A549 (cell line): ENCODE measurements at regions not wholly inside any gene's neighbourhood (a gene's known extent, or its start where the extent isn't known, plus 50 kb on each side); places are given as distances from the start of the nearest gene placed in this dataset.

ENCODE experiments used
- ATAC-seq, 2 experiments: fragments of 200-7000 bp in 1 of 2; fragments of >200 bp in 1 of 2; cut with Nextera tagmentation in 1 of 2; cut with Tn5 transposase in 1 of 2; 3 replicates each; pipeline versions ENCODE4 v1.8.0 to v1.9.1; 2018 to 2020; ENCODE audit warnings: mild to moderate bottlenecking in 1 of 2, moderate library complexity in 1 of 2
- CTCF ChIA-PET: fragments of 300-600 bp; sonication (Branson Sonifier 250); formaldehyde crosslinking; extraction: SDS; loops from one replicate; lab custom pipeline; 2021; ENCODE audit warnings: antibody characterized with exemption, inconsistent platforms; lab: Yijun Ruan, JAX
- POLR2A ChIA-PET: fragments of 350-600 bp; formaldehyde crosslinking; extraction: SDS; loops from one replicate; lab custom pipeline; 2021; ENCODE audit warnings: antibody characterized with exemption, inconsistent platforms; lab: Yijun Ruan, JAX
- DNase-seq, 2 experiments: peaks; one replicate each; pipeline versions ENCODE4 v3.0.0 to v3.0.0-alpha.2; 2011 to 2016; ENCODE audit warnings: low read depth in 1 of 2, low spot score in 1 of 2
- FAIRE-seq: peaks from 2 replicates; lab custom pipeline; 2011; peaks lifted over from hg19 to GRCh38; lab: Jason Lieb, UNC
- H3K27ac ChIP-seq, 2 experiments: fragments of >200 bp; sonication (Bioruptor Twin); formaldehyde crosslinking; 3 replicates each; pipeline ENCODE4 v1.5.1; 2016 to 2017
- H3K4me1 ChIP-seq: fragments of >200 bp; sonication (Bioruptor Twin); formaldehyde crosslinking; 3 replicates; pipeline ENCODE4 v1.6.1; 2016
- H3K4me2 ChIP-seq: fragments of >200 bp; sonication (Bioruptor Twin); formaldehyde crosslinking; 3 replicates; pipeline ENCODE4 v1.6.1; 2016
- H3K4me3 ChIP-seq: fragments of >200 bp; sonication (Bioruptor Twin); formaldehyde crosslinking; 3 replicates; pipeline ENCODE4 v1.5.1; 2016
- H3K9me3 ChIP-seq: fragments of >200 bp; sonication (Bioruptor Twin); formaldehyde crosslinking; 3 replicates; pipeline ENCODE4 v1.6.1; 2016
- BCL3 ChIP-seq: fragments of >200 bp; sonication (Bioruptor Twin); formaldehyde crosslinking; IDR thresholded peaks from 3 replicates; pipeline ENCODE4 v1.6.1; 2016
- CBX8 ChIP-seq: fragments of 200-600 bp; sonication (generic); IDR thresholded peaks from 2 replicates; pipeline ENCODE4 v1.6.1; 2016
- CEBPB ChIP-seq, 2 experiments: fragments of >200 bp in 1 of 2; sonication (Bioruptor Twin) in 1 of 2; formaldehyde crosslinking in 1 of 2; IDR thresholded peaks; 2 replicates each; pipeline ENCODE4 v1.6.1; 2012 to 2016
- EHMT2 ChIP-seq: fragments of 200-600 bp; sonication (generic); IDR thresholded peaks from 2 replicates; pipeline ENCODE4 v1.6.1; 2016; ENCODE audit warnings: antibody characterized with exemption, low read depth, mild to moderate bottlenecking, moderate library complexity
- ELK1 ChIP-seq: fragments of 150-350 bp; IDR thresholded peaks from 2 replicates; pipeline ENCODE4 v1.6.1; 2014; ENCODE audit warnings: low read depth, mild to moderate bottlenecking, low read length
- EP300 ChIP-seq, 2 experiments: fragments of >200 bp; sonication (Bioruptor Twin); formaldehyde crosslinking; IDR thresholded peaks; 2 replicates in 1 of 2; 3 replicates in 1 of 2; pipeline ENCODE4 v1.6.1; 2016 to 2017
- FOSB ChIP-seq: fragments of 250-450 bp; sonication (Bioruptor Pico); IDR thresholded peaks from 2 replicates; pipeline ENCODE4 v1.5.0; 2020; ENCODE audit warnings: mild to moderate bottlenecking, moderate library complexity
- FOXS1 ChIP-seq: fragments of 250-450 bp; sonication (Bioruptor Pico); IDR thresholded peaks from 2 replicates; pipeline ENCODE4 v1.5.0; 2020; ENCODE audit warnings: mild to moderate bottlenecking, moderate library complexity
- HMGXB4 ChIP-seq: fragments of 250-450 bp; sonication (Bioruptor Pico); IDR thresholded peaks from 2 replicates; pipeline ENCODE4 v1.5.0; 2021; ENCODE audit warnings: mild to moderate bottlenecking, moderate library complexity, borderline replicate concordance
- HOXB13 ChIP-seq: fragments of 250-450 bp; sonication (Bioruptor Pico); IDR thresholded peaks from 2 replicates; pipeline ENCODE4 v1.5.0; 2020; ENCODE audit warnings: low read depth, mild to moderate bottlenecking, moderate library complexity
- JUNB ChIP-seq: fragments of >200 bp; sonication (Bioruptor Twin); formaldehyde crosslinking; IDR thresholded peaks from 2 replicates; pipeline ENCODE4 v1.6.1; 2016
- KDM1A ChIP-seq: fragments of 200-600 bp; sonication (generic); IDR thresholded peaks from 2 replicates; pipeline ENCODE4 v1.6.1; 2016; ENCODE audit warnings: low read depth, mild to moderate bottlenecking
- NFE2L2 ChIP-seq: fragments of 150-350 bp; conservative IDR thresholded peaks from 2 replicates; pipeline ENCODE4 v1.6.1; 2014; ENCODE audit warnings: low read length
- NPAS2 ChIP-seq: fragments of 250-450 bp; sonication (Bioruptor Pico); IDR thresholded peaks from 2 replicates; pipeline ENCODE4 v1.8.0; 2022; ENCODE audit warnings: mild to moderate bottlenecking, moderate library complexity, borderline replicate concordance
- POLR2A ChIP-seq: IDR thresholded peaks from 2 replicates; pipeline ENCODE4 v1.6.1; 2012; ENCODE audit warnings: mild to moderate bottlenecking, low read length
- RAD21 ChIP-seq, 2 experiments: fragments of >200 bp in 1 of 2; sonication (Bioruptor Twin) in 1 of 2; formaldehyde crosslinking in 1 of 2; IDR thresholded peaks in 1 of 2; conservative IDR thresholded peaks in 1 of 2; 2 replicates in 1 of 2; 3 replicates in 1 of 2; pipeline ENCODE4 v1.6.1; 2012 to 2018; ENCODE audit warnings: inconsistent platforms in 1 of 2
- RCOR1 ChIP-seq: fragments of 150-350 bp; IDR thresholded peaks from 2 replicates; pipeline ENCODE4 v1.6.1; 2014; ENCODE audit warnings: antibody characterized with exemption, low read length, low read depth
- RFX5 ChIP-seq: fragments of 450-650 bp; IDR thresholded peaks from 2 replicates; pipeline ENCODE4 v1.7.1; 2014; ENCODE audit warnings: antibody characterized with exemption, mild to moderate bottlenecking, moderate library complexity
- SREBF2 ChIP-seq: fragments of 450-650 bp; IDR thresholded peaks from 2 replicates; pipeline ENCODE4 v1.6.1; 2014; ENCODE audit warnings: mild to moderate bottlenecking, moderate library complexity
- TP53 ChIP-seq: fragments of 250-450 bp; sonication (Bioruptor Pico); IDR thresholded peaks from 2 replicates; pipeline ENCODE4 v1.5.0; 2021; ENCODE audit warnings: mild to moderate bottlenecking, moderate library complexity
- ZC3H11A ChIP-seq: fragments of 450-650 bp; IDR thresholded peaks from 2 replicates; pipeline ENCODE4 v1.6.1; 2014; ENCODE audit warnings: antibody characterized with exemption, mild to moderate bottlenecking
- ZFP36 ChIP-seq: fragments of 450-650 bp; IDR thresholded peaks from 2 replicates; pipeline ENCODE4 v1.6.1; 2014; ENCODE audit warnings: borderline replicate concordance; ENCODE audit not compliant: partially characterized antibody
- WGBS: methylation state at CpG from one replicate; pipeline ENCODE4 v1.1.6; 2017; ENCODE audit errors: missing lambda C conversion rate; 5-methylcytosine and 5-hydroxymethylcytosine counted together
- TF ChIP-seq, protein P1 (sequence below): fragments of >200 bp; sonication (Bioruptor Twin); formaldehyde crosslinking; IDR thresholded peaks from 3 replicates; pipeline ENCODE4 v1.5.1; 2016
- TF ChIP-seq, protein P2 (sequence below): IDR thresholded peaks from 2 replicates; pipeline ENCODE4 v1.6.1; 2012

DNA sequence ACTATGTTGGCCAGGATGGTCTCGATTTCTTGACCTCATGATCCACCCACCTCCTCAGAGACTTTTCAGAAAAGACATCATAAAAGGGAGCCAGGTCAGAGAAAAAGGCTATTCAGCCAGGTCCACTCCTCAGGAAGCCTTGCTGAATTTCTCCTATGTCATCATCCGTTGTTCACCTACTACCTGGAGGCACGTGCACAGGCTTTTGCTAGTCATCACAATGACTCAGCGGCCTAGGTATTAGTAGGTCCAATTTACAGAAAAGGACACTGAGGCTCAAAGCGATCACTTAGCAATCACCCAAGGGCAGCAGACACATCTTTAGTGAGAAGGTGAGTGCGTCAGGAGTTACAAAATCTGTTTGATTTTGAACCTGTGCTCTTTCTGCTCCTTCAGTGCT, 72.3 kb upstream of the RAD23B start:
- ChIA-PET CTCF (no interaction called here), POLR2A (no interaction called here)
- peaks cover 24% of the 10 kb centered on the region for H3K4me1 ChIP-seq
- peak; percentile 41 for TF ChIP-seq NFE2L2
- no peak for TF ChIP-seq HOXB13 (CRISPR knock-in tag)
- FAIRE-seq (no peak), ATAC-seq (no peak), DNase-seq (no peak)
- no peak overlapping the region for H3K4me2 ChIP-seq
- no peak overlapping the region for H3K4me3 ChIP-seq
- no peaks in the 10 kb centered on the region for H3K9me3 ChIP-seq
- 81% methylated on average over 6 of the region's 6 CpGs for WGBS
- H3K27ac ChIP-seq = peak overlapping the region in 1 of 2 experiments; percentile 53; a peak in 2 of 6 replicates

DNA sequence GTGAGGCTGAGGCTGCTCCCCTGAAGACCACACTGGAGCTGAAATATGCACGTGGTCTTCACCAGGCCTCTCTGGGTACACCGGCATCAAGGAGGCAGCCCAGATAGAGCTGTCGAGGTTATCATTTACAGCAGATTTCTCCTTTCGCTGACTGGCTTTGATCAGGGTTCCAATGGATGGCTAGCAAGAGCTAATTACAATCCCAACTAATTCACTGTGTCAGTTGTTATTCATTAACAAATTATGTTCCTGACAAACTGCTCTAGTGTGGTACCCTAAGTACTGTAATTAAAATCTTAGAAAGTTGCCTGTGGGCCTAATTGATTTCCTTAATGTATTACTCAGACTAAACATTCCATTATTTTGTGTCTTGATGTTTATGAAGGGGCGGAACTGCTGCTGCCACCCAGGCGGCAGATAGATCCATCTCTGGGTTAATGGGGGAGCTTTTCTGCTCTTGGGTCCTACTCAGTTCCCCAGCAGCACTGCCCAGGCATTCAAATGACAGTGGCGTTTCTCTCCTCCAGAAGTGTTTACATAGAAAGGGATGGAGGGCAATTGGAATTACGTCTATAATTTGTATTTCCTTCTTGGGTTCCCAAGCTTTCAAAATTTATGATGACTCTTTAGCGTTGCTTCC, 71.7 kb upstream of the RAD23B start:
- TF ChIP-seq ZC3H11A (no peak), CBX8 (no peak)
- ATAC-seq (no peak), DNase-seq (no peak), FAIRE-seq (no peak)
- Histone ChIP-seq H3K4me2 (no peak overlapping the region), H3K4me3 (no peak overlapping the region), H3K27ac (peak overlapping the region in 1 of 2 experiments; percentile 53; a peak in 2 of 6 replicates), H3K9me3 (no peaks in the 10 kb centered on the region), H3K4me1 (peaks cover 24% of the 10 kb centered on the region)
- ChIA-PET POLR2A (no interaction called here), CTCF (no interaction called here)
- WGBS = 88% methylated on average over 8 of the region's 9 CpGs

DNA sequence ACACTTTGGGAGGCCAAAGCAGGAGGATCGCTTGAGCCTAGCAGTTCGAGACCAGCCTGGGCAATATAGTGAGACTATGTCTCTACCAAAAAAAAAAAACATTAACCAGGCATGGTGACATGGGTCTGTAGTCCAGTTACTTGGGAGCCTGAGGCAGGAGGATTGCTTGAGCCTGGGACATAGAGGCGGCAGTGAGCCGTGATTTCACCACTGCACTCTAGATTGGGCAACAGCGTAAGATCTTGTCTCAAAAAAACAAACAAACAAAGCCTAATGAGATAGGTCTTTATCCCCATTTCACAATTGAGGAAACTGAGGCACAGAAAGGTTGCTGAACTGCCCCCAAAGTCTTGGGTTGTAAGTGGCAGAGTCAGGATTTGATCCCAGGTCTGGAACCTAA, 70.5 kb upstream of the RAD23B start:
- peaks cover 24% of the 10 kb centered on the region for H3K4me1 ChIP-seq
- no peak for FAIRE-seq
- no peaks in the 10 kb centered on the region for H3K9me3 ChIP-seq
- H3K27ac ChIP-seq = peak overlapping the region; percentile 43 to 82
- DNase-seq = no peak
- no peak for ATAC-seq
- H3K4me3 ChIP-seq = no peak overlapping the region
- no peak for TF ChIP-seq KDM1A
- TF ChIP-seq FOXS1 = no peak
- TF ChIP-seq JUNB = no peak
- TF ChIP-seq RAD21 (conservative IDR thresholded peaks at IDR 0.05 in 1 of 2, IDR thresholded peaks at IDR 0.05 in 1 of 2) = no peak
- TF ChIP-seq RCOR1 = no peak
- TF ChIP-seq CEBPB (IDR thresholded peaks at IDR 0.05) = no peak
- TF ChIP-seq, protein P1, sequence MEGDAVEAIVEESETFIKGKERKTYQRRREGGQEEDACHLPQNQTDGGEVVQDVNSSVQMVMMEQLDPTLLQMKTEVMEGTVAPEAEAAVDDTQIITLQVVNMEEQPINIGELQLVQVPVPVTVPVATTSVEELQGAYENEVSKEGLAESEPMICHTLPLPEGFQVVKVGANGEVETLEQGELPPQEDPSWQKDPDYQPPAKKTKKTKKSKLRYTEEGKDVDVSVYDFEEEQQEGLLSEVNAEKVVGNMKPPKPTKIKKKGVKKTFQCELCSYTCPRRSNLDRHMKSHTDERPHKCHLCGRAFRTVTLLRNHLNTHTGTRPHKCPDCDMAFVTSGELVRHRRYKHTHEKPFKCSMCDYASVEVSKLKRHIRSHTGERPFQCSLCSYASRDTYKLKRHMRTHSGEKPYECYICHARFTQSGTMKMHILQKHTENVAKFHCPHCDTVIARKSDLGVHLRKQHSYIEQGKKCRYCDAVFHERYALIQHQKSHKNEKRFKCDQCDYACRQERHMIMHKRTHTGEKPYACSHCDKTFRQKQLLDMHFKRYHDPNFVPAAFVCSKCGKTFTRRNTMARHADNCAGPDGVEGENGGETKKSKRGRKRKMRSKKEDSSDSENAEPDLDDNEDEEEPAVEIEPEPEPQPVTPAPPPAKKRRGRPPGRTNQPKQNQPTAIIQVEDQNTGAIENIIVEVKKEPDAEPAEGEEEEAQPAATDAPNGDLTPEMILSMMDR = no peak
- TF ChIP-seq TP53 (CRISPR knock-in tag) = no peak
- TF ChIP-seq BCL3 = no peak
- no peak for TF ChIP-seq NPAS2 (CRISPR knock-in tag)
- TF ChIP-seq SREBF2 = no peak
- no peak for TF ChIP-seq ZFP36
- no peak for TF ChIP-seq EHMT2
- TF ChIP-seq POLR2A = no peak
- no peak for TF ChIP-seq ELK1
- TF ChIP-seq RFX5 = no peak
- no peak for TF ChIP-seq EP300 (IDR thresholded peaks at IDR 0.05)
- TF ChIP-seq FOSB (CRISPR knock-in tag) = no peak
- TF ChIP-seq HMGXB4 (CRISPR knock-in tag) = no peak
- TF ChIP-seq, protein P2, sequence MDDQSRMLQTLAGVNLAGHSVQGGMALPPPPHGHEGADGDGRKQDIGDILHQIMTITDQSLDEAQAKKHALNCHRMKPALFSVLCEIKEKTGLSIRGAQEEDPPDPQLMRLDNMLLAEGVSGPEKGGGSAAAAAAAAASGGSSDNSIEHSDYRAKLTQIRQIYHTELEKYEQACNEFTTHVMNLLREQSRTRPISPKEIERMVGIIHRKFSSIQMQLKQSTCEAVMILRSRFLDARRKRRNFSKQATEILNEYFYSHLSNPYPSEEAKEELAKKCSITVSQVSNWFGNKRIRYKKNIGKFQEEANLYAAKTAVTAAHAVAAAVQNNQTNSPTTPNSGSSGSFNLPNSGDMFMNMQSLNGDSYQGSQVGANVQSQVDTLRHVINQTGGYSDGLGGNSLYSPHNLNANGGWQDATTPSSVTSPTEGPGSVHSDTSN = no peak
- CTCF ChIA-PET = interaction anchor here (1.0 kb wide), 1 partner anchor 71 kb away, joined by 3 read pairs; no protein-coding TSS in a partner anchor
- 97% methylated on average over 5 of the region's 5 CpGs for WGBS
- H3K4me2 ChIP-seq = peak overlapping the region; percentile 47; the same call in 1 of the 3 replicates
- POLR2A ChIA-PET = no interaction called here
